ENCODE measurements at regions not wholly inside any gene's neighbourhood (a gene's known extent, or its start where the extent isn't known, plus 50 kb on each side); places are given as distances from the start of the nearest gene placed in this dataset.

DNA sequence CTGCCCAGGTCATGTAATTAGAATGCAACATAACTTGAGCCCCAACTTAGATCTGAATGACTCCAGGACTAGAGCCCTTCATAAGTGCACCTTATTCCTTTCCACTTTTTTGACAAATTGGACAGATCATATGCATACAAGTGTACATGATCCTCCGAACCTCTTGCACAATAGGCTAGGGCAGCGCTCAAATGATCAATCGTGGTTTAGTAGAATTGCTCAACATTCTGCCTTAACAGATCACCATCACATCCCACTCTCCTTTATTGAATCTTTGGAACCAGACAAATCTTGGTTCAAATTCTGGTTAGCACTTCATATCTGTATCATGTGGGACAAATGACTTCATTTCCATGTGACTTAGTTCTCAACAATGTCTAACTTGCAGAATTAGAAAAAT is 106.8 kb upstream of the CDIN1 start:
- no peak for TF ChIP-seq CTCF (IDR thresholded peaks at IDR 0.05)
- no peak for TF ChIP-seq EP300 (IDR thresholded peaks at IDR 0.05)
- TF ChIP-seq POLR2AphosphoS5 (IDR thresholded peaks at IDR 0.05) = no peak
